Esophagus squamous epithelium (tissue), 4 donors: ENCODE measurements at regions not wholly inside any gene's neighbourhood (a gene's known extent, or its start where the extent isn't known, plus 50 kb on each side); places are given as distances from the start of the nearest gene placed in this dataset.

ENCODE experiments used
- POLR2A ChIP-seq, 4 donors: fragments of 450-650 bp; IDR thresholded peaks; one replicate each; pipeline ENCODE4 v1.6.1; 2017; ENCODE audit warnings: antibody characterized with exemption in 4 of 4, mild to moderate bottlenecking in 4 of 4, moderate library complexity in 3 of 4
- TF ChIP-seq, protein P1 (sequence below), 6 experiments: fragments of 450-650 bp in 4 of 6; fragments of 200-600 bp in 2 of 6; sonication (generic) in 2 of 6; IDR thresholded peaks; one replicate each; pipeline ENCODE4 v1.5.1; 2016 to 2019; ENCODE audit warnings: antibody characterized with exemption in 6 of 6, mild to moderate bottlenecking in 4 of 6, moderate library complexity in 4 of 6

DNA sequence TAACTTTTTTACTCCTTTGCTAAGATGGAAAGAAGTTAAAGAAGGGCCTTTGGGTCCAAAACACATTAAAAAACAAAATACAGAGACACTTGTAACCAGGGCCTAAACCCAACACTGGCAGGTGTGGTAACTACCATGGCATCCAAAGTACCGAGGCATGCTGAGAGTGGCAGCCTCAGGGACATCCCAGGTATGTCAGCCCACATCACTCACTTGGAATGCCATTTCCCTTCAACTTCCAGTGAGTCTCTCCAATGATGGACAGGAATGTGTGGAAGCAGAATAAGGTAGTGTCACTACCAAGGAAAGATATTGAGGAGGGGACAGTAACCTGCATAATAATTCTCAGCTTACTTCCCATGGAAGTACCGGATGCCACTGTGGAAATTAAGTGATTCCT, 79.5 kb upstream of the SCOC start:
- TF ChIP-seq, protein P1, sequence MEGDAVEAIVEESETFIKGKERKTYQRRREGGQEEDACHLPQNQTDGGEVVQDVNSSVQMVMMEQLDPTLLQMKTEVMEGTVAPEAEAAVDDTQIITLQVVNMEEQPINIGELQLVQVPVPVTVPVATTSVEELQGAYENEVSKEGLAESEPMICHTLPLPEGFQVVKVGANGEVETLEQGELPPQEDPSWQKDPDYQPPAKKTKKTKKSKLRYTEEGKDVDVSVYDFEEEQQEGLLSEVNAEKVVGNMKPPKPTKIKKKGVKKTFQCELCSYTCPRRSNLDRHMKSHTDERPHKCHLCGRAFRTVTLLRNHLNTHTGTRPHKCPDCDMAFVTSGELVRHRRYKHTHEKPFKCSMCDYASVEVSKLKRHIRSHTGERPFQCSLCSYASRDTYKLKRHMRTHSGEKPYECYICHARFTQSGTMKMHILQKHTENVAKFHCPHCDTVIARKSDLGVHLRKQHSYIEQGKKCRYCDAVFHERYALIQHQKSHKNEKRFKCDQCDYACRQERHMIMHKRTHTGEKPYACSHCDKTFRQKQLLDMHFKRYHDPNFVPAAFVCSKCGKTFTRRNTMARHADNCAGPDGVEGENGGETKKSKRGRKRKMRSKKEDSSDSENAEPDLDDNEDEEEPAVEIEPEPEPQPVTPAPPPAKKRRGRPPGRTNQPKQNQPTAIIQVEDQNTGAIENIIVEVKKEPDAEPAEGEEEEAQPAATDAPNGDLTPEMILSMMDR (IDR thresholded peaks at IDR 0.05) = no peak
- no peak for TF ChIP-seq POLR2A (IDR thresholded peaks at IDR 0.05)
